ENCODE measurements at regions not wholly inside any gene's neighbourhood (a gene's known extent, or its start where the extent isn't known, plus 50 kb on each side); places are given as distances from the start of the nearest gene placed in this dataset.
A peak's percentile ranks its signal among the peaks of the same experiment; 100 is the strongest.

DNA sequence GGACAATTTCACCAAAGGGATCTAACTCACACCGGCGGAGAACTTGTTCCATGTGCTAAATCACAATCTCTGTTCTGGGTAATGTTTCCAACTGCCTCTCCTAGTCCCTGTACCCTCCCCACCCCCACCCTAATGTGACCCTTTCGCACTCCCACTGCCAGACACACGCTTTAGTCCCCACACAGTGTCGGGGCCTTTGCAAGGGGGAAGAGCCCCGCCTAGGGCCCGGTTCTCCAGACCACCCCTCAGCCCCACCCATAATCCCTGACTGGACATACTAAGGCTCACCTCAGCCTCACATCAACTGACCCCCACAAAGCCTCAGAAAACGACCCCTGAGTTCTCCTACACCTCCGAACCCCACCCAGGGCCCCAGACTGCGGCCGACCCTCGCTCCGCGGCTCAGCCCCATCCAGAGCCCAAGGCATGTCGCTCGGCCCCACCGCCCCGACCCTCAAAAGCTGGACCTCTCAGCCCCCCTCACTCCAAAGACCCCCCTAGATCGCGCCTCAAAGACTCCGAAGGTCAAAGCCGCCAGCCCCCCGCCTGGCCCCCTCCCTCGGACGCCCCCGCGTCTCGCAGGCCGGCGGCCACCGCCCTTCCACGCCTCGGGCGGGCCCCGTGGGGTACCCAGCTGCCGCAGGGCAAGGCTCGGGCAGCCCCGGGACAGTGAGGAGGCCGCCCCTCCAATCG, 72.0 kb upstream of the MAP4 start (continued):
- TF ChIP-seq, protein P1, sequence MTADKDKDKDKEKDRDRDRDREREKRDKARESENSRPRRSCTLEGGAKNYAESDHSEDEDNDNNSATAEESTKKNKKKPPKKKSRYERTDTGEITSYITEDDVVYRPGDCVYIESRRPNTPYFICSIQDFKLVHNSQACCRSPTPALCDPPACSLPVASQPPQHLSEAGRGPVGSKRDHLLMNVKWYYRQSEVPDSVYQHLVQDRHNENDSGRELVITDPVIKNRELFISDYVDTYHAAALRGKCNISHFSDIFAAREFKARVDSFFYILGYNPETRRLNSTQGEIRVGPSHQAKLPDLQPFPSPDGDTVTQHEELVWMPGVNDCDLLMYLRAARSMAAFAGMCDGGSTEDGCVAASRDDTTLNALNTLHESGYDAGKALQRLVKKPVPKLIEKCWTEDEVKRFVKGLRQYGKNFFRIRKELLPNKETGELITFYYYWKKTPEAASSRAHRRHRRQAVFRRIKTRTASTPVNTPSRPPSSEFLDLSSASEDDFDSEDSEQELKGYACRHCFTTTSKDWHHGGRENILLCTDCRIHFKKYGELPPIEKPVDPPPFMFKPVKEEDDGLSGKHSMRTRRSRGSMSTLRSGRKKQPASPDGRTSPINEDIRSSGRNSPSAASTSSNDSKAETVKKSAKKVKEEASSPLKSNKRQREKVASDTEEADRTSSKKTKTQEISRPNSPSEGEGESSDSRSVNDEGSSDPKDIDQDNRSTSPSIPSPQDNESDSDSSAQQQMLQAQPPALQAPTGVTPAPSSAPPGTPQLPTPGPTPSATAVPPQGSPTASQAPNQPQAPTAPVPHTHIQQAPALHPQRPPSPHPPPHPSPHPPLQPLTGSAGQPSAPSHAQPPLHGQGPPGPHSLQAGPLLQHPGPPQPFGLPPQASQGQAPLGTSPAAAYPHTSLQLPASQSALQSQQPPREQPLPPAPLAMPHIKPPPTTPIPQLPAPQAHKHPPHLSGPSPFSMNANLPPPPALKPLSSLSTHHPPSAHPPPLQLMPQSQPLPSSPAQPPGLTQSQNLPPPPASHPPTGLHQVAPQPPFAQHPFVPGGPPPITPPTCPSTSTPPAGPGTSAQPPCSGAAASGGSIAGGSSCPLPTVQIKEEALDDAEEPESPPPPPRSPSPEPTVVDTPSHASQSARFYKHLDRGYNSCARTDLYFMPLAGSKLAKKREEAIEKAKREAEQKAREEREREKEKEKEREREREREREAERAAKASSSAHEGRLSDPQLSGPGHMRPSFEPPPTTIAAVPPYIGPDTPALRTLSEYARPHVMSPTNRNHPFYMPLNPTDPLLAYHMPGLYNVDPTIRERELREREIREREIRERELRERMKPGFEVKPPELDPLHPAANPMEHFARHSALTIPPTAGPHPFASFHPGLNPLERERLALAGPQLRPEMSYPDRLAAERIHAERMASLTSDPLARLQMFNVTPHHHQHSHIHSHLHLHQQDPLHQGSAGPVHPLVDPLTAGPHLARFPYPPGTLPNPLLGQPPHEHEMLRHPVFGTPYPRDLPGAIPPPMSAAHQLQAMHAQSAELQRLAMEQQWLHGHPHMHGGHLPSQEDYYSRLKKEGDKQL (CRISPR knock-in tag; IDR thresholded peaks at IDR 0.05; ENCODE audit: borderline replicate concordance), result no peak
- TF ChIP-seq NCOA6 (IDR thresholded peaks at IDR 0.05), result peak; percentile 57; the same call in 1 of the 2 replicates
- no peak for TF ChIP-seq MCM2 (IDR thresholded peaks at IDR 0.05; ENCODE audit: low read depth)
- TF ChIP-seq, protein P2, sequence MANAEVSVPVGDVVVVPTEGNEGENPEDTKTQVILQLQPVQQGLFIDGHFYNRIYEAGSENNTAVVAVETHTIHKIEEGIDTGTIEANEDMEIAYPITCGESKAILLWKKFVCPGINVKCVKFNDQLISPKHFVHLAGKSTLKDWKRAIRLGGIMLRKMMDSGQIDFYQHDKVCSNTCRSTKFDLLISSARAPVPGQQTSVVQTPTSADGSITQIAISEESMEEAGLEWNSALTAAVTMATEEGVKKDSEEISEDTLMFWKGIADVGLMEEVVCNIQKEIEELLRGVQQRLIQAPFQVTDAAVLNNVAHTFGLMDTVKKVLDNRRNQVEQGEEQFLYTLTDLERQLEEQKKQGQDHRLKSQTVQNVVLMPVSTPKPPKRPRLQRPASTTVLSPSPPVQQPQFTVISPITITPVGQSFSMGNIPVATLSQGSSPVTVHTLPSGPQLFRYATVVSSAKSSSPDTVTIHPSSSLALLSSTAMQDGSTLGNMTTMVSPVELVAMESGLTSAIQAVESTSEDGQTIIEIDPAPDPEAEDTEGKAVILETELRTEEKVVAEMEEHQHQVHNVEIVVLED (CRISPR knock-in tag; IDR thresholded peaks at IDR 0.05), result no peak
- TF ChIP-seq, protein P3, sequence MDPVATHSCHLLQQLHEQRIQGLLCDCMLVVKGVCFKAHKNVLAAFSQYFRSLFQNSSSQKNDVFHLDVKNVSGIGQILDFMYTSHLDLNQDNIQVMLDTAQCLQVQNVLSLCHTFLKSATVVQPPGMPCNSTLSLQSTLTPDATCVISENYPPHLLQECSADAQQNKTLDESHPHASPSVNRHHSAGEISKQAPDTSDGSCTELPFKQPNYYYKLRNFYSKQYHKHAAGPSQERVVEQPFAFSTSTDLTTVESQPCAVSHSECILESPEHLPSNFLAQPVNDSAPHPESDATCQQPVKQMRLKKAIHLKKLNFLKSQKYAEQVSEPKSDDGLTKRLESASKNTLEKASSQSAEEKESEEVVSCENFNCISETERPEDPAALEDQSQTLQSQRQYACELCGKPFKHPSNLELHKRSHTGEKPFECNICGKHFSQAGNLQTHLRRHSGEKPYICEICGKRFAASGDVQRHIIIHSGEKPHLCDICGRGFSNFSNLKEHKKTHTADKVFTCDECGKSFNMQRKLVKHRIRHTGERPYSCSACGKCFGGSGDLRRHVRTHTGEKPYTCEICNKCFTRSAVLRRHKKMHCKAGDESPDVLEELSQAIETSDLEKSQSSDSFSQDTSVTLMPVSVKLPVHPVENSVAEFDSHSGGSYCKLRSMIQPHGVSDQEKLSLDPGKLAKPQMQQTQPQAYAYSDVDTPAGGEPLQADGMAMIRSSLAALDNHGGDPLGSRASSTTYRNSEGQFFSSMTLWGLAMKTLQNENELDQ (CRISPR knock-in tag; IDR thresholded peaks at IDR 0.05; ENCODE audit: borderline replicate concordance), result 0 out of 2 replicates have a peak, but pooled peaks have one; percentile 70
- no peak for TF ChIP-seq NCOA4 (IDR thresholded peaks at IDR 0.05; ENCODE audit: partially characterized antibody)
- TF ChIP-seq, protein P4, sequence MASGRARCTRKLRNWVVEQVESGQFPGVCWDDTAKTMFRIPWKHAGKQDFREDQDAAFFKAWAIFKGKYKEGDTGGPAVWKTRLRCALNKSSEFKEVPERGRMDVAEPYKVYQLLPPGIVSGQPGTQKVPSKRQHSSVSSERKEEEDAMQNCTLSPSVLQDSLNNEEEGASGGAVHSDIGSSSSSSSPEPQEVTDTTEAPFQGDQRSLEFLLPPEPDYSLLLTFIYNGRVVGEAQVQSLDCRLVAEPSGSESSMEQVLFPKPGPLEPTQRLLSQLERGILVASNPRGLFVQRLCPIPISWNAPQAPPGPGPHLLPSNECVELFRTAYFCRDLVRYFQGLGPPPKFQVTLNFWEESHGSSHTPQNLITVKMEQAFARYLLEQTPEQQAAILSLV (tag; IDR thresholded peaks at IDR 0.05), result no peak
- TF ChIP-seq, protein P5, sequence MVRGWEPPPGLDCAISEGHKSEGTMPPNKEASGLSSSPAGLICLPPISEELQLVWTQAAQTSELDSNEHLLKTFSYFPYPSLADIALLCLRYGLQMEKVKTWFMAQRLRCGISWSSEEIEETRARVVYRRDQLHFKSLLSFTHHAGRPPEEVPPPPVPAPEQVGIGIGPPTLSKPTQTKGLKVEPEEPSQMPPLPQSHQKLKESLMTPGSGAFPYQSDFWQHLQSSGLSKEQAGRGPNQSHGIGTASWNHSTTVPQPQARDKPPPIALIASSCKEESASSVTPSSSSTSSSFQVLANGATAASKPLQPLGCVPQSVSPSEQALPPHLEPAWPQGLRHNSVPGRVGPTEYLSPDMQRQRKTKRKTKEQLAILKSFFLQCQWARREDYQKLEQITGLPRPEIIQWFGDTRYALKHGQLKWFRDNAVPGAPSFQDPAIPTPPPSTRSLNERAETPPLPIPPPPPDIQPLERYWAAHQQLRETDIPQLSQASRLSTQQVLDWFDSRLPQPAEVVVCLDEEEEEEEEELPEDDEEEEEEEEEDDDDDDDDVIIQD (CRISPR knock-in tag; IDR thresholded peaks at IDR 0.05), result no peak
